ENCODE measurements at regions not wholly inside any gene's neighbourhood (a gene's known extent, or its start where the extent isn't known, plus 50 kb on each side); places are given as distances from the start of the nearest gene placed in this dataset.

DNA sequence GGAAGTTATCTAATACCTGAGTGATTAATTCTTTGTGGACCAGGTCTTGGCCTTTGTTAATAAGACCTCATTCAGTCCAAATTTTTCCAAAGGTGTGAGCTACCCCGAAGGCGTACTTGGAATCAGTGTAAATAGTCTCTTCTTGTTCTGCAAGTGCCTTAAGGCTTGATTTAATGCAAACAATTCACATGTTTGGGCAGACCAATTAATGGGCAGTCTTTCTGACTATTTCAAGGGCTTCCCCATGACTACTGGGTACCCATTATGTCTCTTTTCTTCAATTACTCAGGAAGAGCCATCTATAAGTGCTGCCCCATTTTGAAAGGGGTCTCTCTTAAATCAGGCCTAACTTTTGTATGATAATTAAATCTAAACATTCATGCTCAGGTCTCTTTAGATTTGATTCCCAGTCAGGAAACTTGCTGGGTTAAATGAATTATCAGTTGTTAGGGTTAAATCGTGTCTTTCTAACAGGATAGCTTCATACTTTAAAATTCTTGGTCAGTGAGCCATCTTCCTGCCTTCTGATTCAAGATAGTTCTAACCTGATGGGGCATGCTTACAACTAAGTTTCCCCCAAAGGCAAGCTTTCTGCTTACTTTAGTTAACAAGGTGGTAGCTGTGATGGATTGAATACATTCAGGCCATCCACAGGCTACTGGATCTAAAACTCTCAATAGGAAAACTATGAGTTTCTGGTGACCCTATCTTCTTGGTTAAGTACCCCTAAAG lies 179.6 kb downstream of the CCNG2 start:
- H3K4me3 ChIP-seq: no peak overlapping the region
- H3K27ac ChIP-seq (ENCODE audit: low read depth in 1 of 2, low read length in 1 of 2): no peak overlapping the region
- H3K27me3 ChIP-seq (ENCODE audit: control insufficient read depth in 3 of 3, insufficient read depth in 3 of 3, low read length in 2 of 3): no peaks in the 10 kb centered on the region
- H3K9me3 ChIP-seq (ENCODE audit: control insufficient read depth in 4 of 4, insufficient read depth in 3 of 4, low read length in 3 of 4): peaks cover 0 to 12% (median 7%) of the 10 kb centered on the region in 4 donors
- TF ChIP-seq, protein P1, sequence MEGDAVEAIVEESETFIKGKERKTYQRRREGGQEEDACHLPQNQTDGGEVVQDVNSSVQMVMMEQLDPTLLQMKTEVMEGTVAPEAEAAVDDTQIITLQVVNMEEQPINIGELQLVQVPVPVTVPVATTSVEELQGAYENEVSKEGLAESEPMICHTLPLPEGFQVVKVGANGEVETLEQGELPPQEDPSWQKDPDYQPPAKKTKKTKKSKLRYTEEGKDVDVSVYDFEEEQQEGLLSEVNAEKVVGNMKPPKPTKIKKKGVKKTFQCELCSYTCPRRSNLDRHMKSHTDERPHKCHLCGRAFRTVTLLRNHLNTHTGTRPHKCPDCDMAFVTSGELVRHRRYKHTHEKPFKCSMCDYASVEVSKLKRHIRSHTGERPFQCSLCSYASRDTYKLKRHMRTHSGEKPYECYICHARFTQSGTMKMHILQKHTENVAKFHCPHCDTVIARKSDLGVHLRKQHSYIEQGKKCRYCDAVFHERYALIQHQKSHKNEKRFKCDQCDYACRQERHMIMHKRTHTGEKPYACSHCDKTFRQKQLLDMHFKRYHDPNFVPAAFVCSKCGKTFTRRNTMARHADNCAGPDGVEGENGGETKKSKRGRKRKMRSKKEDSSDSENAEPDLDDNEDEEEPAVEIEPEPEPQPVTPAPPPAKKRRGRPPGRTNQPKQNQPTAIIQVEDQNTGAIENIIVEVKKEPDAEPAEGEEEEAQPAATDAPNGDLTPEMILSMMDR (IDR thresholded peaks at IDR 0.05; ENCODE audit: control extremely low read depth, extremely low read depth): no peak
- 84 to 97% methylated on average over 3 of the region's 3 CpGs for WGBS, 2 donors
- ATAC-seq (ENCODE audit: insufficient read depth, low FRiP score) (no peak), DNase-seq (no peak)
- no peaks in the 10 kb centered on the region for H3K4me1 ChIP-seq (ENCODE audit: control insufficient read depth in 5 of 5, insufficient read depth in 5 of 5, low read length in 5 of 5)
- H3K36me3 ChIP-seq (ENCODE audit: control insufficient read depth in 4 of 4, insufficient read depth in 4 of 4, low read length in 4 of 4): no peaks in the 10 kb centered on the region
- no peak overlapping the region for H3K9ac ChIP-seq (ENCODE audit: insufficient read depth in 1 of 2, low read length in 2 of 2)

DNA sequence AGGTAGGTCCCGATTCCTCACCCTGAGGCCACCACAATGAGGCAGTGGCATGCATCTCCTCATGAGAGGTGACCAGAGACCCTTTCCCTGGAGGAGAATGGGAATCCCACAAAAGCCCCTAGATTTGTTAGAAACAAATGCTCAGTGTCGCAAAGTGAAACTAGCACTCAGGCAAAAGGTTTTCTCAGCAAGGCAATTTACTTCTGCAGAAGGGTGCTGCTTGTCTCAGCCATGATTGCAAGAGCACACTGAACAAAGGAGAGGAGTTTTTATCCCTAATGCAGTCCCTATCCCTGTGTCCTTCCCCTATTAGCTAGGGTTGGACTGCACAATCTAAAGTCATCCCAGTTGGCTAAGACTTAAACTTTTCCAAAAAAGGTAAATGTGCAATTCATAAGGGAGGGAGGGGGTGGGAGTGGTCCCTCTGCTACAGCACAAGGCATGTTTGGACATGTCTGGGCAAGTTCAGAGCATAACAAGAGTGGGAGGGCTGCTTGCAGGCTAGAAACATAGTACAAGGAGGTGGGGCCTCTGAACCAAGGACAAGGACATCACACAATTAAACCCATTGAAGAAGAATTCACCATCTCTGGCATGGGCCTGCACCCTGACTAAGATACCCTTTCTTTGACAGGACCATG lies 185.3 kb downstream of the CCNG2 start:
- no peak overlapping the region for H3K9ac ChIP-seq (ENCODE audit: insufficient read depth in 1 of 2, low read length in 2 of 2)
- H3K27ac ChIP-seq (ENCODE audit: low read depth in 1 of 2, low read length in 1 of 2): no peak overlapping the region
- DNase-seq (no peak), ATAC-seq (ENCODE audit: insufficient read depth, low FRiP score) (no peak)
- H3K27me3 ChIP-seq (ENCODE audit: control insufficient read depth in 3 of 3, insufficient read depth in 3 of 3, low read length in 2 of 3): no peaks in the 10 kb centered on the region
- 94 to 99% methylated on average over 2 of the region's 2 CpGs for WGBS, 2 donors
- H3K4me3 ChIP-seq: no peak overlapping the region
- TF ChIP-seq, protein P1 (IDR thresholded peaks at IDR 0.05; ENCODE audit: control extremely low read depth, extremely low read depth): no peak
- H3K9me3 ChIP-seq (ENCODE audit: control insufficient read depth in 4 of 4, insufficient read depth in 3 of 4, low read length in 3 of 4): peaks cover 0 to 11% (median 8%) of the 10 kb centered on the region in 4 donors
- no peaks in the 10 kb centered on the region for H3K4me1 ChIP-seq (ENCODE audit: control insufficient read depth in 5 of 5, insufficient read depth in 5 of 5, low read length in 5 of 5)
- H3K36me3 ChIP-seq (ENCODE audit: control insufficient read depth in 4 of 4, insufficient read depth in 4 of 4, low read length in 4 of 4): no peaks in the 10 kb centered on the region

DNA sequence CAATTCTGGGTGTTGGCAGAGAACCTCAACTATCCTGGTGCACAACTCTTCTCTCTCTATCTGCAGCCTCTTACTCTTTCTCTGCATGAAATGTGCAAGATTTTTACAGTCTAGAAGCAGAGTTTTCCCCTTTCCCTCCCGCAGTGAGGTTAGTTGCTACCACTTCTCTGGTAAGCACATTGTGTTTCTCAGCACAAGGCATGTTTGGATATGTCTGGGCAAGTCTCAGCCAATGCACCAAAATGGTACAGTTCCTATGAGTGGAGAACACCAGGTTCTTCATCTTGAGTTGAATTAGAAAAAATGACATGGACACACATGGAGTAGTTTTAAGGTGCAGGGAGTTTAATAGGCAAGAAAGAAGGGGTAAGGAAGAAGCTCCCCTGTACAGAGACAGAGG lies 187.0 kb downstream of the CCNG2 start:
- no peak for DNase-seq
- H3K4me3 ChIP-seq: no peak overlapping the region
- H3K27ac ChIP-seq (ENCODE audit: low read depth in 1 of 2, low read length in 1 of 2): no peak overlapping the region
- H3K36me3 ChIP-seq (ENCODE audit: control insufficient read depth in 4 of 4, insufficient read depth in 4 of 4, low read length in 4 of 4): no peaks in the 10 kb centered on the region
- TF ChIP-seq, protein P1 (IDR thresholded peaks at IDR 0.05; ENCODE audit: control extremely low read depth, extremely low read depth): no peak
- ATAC-seq (ENCODE audit: insufficient read depth, low FRiP score): no peak
- no peaks in the 10 kb centered on the region for H3K4me1 ChIP-seq (ENCODE audit: control insufficient read depth in 5 of 5, insufficient read depth in 5 of 5, low read length in 5 of 5)
- H3K9me3 ChIP-seq (ENCODE audit: control insufficient read depth in 4 of 4, insufficient read depth in 3 of 4, low read length in 3 of 4): peaks cover 0 to 11% (median 8%) of the 10 kb centered on the region in 4 donors
- H3K9ac ChIP-seq (ENCODE audit: insufficient read depth in 1 of 2, low read length in 2 of 2): no peak overlapping the region
- no peaks in the 10 kb centered on the region for H3K27me3 ChIP-seq (ENCODE audit: control insufficient read depth in 3 of 3, insufficient read depth in 3 of 3, low read length in 2 of 3)
- WGBS, 2 donors: 86 to 95% methylated on average over 1 of the region's 1 CpG
